Neural crest cell (in vitro differentiated cells): ENCODE measurements at regions not wholly inside any gene's neighbourhood (a gene's known extent, or its start where the extent isn't known, plus 50 kb on each side); places are given as distances from the start of the nearest gene placed in this dataset.

ENCODE experiments used
- DNase-seq: peaks from one replicate; pipeline ENCODE4 v3.0.0; 2021; ENCODE audit warnings: low read depth, mixed read lengths, low spot score
- H3K27ac Mint-ChIP-seq: one replicate; pipeline ENCODE4 v1.8.0; 2021; ENCODE audit warnings: mild to moderate bottlenecking, mixed read lengths; ENCODE audit not compliant: unreplicated experiment
- H3K27me3 Mint-ChIP-seq: 2 replicates; pipeline ENCODE4 v1.8.0; 2021; ENCODE audit warnings: low read depth, mild to moderate bottlenecking, mixed read lengths
- H3K36me3 Mint-ChIP-seq: 2 replicates; pipeline ENCODE4 v1.8.0; 2021; ENCODE audit warnings: low read depth, mild to moderate bottlenecking, mixed read lengths
- H3K4me1 Mint-ChIP-seq: 2 replicates; pipeline ENCODE4 v1.8.0; 2021; ENCODE audit warnings: mixed read lengths
- H3K4me3 Mint-ChIP-seq: one replicate; pipeline ENCODE4 v1.8.0; 2021; ENCODE audit warnings: mild to moderate bottlenecking, mixed read lengths
- H3K9me3 Mint-ChIP-seq: 2 replicates; pipeline ENCODE4 v1.8.0; 2021; ENCODE audit warnings: mixed read lengths
- TF ChIP-seq, protein P1 (sequence below): fragments of 200-600 bp; sonication (generic); conservative IDR thresholded peaks from 2 replicates; pipeline ENCODE4 v1.5.0; 2021; ENCODE audit warnings: antibody characterized with exemption, mild to moderate bottlenecking

DNA sequence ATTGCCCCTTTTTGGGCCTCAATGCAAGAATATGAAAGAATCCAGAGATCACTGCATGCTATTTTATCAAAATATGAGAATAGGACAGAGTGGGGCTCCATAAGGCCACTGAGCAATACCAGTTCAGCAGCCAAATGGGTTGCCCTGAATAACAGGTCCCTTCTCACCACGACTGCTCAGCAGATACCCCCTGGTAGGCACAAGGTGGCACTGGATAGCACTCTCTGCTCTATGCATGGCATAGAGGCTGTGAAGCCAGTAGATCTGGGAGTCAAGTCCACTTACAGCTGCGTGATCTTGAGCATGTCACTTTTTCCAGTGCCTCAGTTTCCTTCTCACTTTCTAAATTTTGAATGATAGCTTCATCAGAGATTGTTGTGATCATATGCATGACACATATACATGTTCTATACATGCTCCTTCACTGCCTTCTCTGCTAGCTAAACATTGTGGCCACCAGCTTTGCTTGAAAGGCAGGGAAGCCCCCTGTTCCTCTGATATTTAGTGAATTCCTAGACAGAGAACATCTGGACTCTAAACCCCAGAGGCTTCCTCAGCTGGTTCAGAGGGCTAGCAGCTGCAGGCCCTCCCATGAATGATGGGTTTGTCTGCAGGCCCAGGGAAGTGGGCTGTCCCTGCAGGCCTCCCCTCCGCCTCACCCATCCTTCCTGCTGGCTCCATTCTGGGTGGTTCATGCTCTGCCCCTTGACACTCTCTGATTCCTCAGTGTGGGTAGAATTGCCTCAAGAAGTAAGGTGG, 84.9 kb upstream of the ASIC2 start:
- no peak overlapping the region for H3K4me3 Mint-ChIP-seq
- no peak overlapping the region for H3K27ac Mint-ChIP-seq
- no peaks in the 10 kb centered on the region for H3K36me3 Mint-ChIP-seq
- no peaks in the 10 kb centered on the region for H3K27me3 Mint-ChIP-seq
- peaks cover 21% of the 10 kb centered on the region for H3K4me1 Mint-ChIP-seq
- no peaks in the 10 kb centered on the region for H3K9me3 Mint-ChIP-seq
- TF ChIP-seq, protein P1, sequence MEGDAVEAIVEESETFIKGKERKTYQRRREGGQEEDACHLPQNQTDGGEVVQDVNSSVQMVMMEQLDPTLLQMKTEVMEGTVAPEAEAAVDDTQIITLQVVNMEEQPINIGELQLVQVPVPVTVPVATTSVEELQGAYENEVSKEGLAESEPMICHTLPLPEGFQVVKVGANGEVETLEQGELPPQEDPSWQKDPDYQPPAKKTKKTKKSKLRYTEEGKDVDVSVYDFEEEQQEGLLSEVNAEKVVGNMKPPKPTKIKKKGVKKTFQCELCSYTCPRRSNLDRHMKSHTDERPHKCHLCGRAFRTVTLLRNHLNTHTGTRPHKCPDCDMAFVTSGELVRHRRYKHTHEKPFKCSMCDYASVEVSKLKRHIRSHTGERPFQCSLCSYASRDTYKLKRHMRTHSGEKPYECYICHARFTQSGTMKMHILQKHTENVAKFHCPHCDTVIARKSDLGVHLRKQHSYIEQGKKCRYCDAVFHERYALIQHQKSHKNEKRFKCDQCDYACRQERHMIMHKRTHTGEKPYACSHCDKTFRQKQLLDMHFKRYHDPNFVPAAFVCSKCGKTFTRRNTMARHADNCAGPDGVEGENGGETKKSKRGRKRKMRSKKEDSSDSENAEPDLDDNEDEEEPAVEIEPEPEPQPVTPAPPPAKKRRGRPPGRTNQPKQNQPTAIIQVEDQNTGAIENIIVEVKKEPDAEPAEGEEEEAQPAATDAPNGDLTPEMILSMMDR = no peak
- no peak for DNase-seq

GRCh38 chr17:33381201-33381600, 88.1 kb upstream of the ASIC2 start:
- no peak for DNase-seq
- Mint-ChIP-seq H3K4me3 (no peak overlapping the region), H3K9me3 (no peaks in the 10 kb centered on the region), H3K27ac (no peak overlapping the region), H3K27me3 (peaks cover 14% of the 10 kb centered on the region), H3K4me1 (peaks cover 21% of the 10 kb centered on the region), H3K36me3 (no peaks in the 10 kb centered on the region)
- TF ChIP-seq, protein P1 = no peak

DNA sequence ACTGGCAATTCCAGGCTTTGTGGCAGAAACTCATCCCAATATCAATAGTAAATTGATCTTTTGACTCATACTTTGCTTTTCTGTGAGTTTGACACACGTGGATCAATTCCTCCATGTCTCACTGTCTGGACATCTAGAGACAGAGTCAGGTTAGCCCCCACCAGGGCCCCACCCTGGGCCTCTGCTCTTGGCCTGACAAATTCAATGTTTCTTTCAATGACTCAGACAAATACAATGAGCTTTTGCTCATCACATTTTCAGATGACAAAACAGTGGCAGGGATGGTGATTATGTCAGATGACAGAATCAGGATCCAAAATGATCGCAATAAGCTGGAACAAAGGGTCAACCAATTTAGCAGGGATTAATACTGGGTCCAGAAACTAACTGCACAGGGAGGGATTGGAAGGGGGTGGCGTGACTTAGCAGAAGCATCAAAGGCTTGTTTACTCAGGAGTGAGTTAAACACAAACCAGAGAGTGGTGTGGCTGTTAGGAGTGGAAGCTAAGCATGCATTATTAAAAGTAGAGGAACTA, 90.5 kb upstream of the ASIC2 start:
- no peak for DNase-seq
- Mint-ChIP-seq H3K4me1 (peaks cover 13% of the 10 kb centered on the region), H3K27me3 (peaks cover 20% of the 10 kb centered on the region), H3K9me3 (no peaks in the 10 kb centered on the region), H3K4me3 (no peak overlapping the region), H3K36me3 (no peaks in the 10 kb centered on the region), H3K27ac (no peak overlapping the region)
- TF ChIP-seq, protein P1 = no peak

GRCh38 chr17:33385133-33385532, 92.0 kb upstream of the ASIC2 start:
- Mint-ChIP-seq H3K4me1 (peaks cover 8% of the 10 kb centered on the region), H3K36me3 (no peaks in the 10 kb centered on the region), H3K27me3 (peaks cover 23% of the 10 kb centered on the region), H3K4me3 (no peak overlapping the region), H3K27ac (no peak overlapping the region), H3K9me3 (no peaks in the 10 kb centered on the region)
- DNase-seq = no peak
- TF ChIP-seq, protein P1 = no peak

- Mint-ChIP-seq H3K27me3 (peaks cover 26% of the 10 kb centered on the region), H3K4me3 (no peak overlapping the region), H3K36me3 (no peaks in the 10 kb centered on the region), H3K4me1 (peaks cover 5% of the 10 kb centered on the region), H3K27ac (no peak overlapping the region), H3K9me3 (no peaks in the 10 kb centered on the region)
- no peak for DNase-seq
- TF ChIP-seq, protein P1 = no peak
Measured at GRCh38 chr17:33385713-33386112, 92.6 kb upstream of the ASIC2 start.
